WTC11 (cell line): ENCODE measurements at regions not wholly inside any gene's neighbourhood (a gene's known extent, or its start where the extent isn't known, plus 50 kb on each side); places are given as distances from the start of the nearest gene placed in this dataset.

Experiments
- ATAC-seq: fragments of 200-7000 bp; cut with Tn5 transposase; 2 replicates; pipeline ENCODE4 v1.10.0; 2021; ENCODE audit warnings: mild to moderate bottlenecking, moderate library complexity
- CTCF ChIA-PET: fragments of 300-600 bp; sonication (Branson Sonifier 250); formaldehyde crosslinking; loops from one replicate; lab custom pipeline; 2021; ENCODE audit warnings: antibody characterized with exemption; lab: Charles Lee
- POLR2A ChIA-PET: fragments of 350-600 bp; sonication (Branson Sonifier 250); formaldehyde crosslinking; loops from one replicate; lab custom pipeline; 2021; ENCODE audit warnings: antibody characterized with exemption; lab: Charles Lee
- DNase-seq: peaks from one replicate; pipeline ENCODE4 v3.0.0; 2021; ENCODE audit warnings: low spot score
- H3K27ac Mint-ChIP-seq: 2 replicates; pipeline ENCODE4 v1.8.0; 2021; ENCODE audit warnings: mixed read lengths
- H3K27me3 Mint-ChIP-seq: 2 replicates; pipeline ENCODE4 v1.8.0; 2021; ENCODE audit warnings: low read depth, mild to moderate bottlenecking, moderate library complexity, mixed read lengths
- H3K36me3 Mint-ChIP-seq: 2 replicates; pipeline ENCODE4 v1.8.0; 2021; ENCODE audit warnings: mixed read lengths
- H3K4me1 Mint-ChIP-seq: 2 replicates; pipeline ENCODE4 v1.8.0; 2022; ENCODE audit warnings: mixed read lengths
- H3K4me3 Mint-ChIP-seq: 2 replicates; pipeline ENCODE4 v1.8.0; 2021; ENCODE audit warnings: mild to moderate bottlenecking, moderate library complexity, mixed read lengths
- H3K9me3 Mint-ChIP-seq: 2 replicates; pipeline ENCODE4 v1.8.0; 2021; ENCODE audit warnings: mixed read lengths
- AR ChIP-seq: fragments of 250-450 bp; sonication (Bioruptor Pico); IDR thresholded peaks from 2 replicates; pipeline ENCODE4 v1.9.0; 2021; ENCODE audit warnings: mild to moderate bottlenecking
- ARID4B ChIP-seq: sonication (generic); formaldehyde crosslinking; IDR thresholded peaks from 2 replicates; pipeline ENCODE4 v1.8.0; 2023; ENCODE audit warnings: missing genetic modification reagents, mild to moderate bottlenecking, borderline replicate concordance
- ATF2 ChIP-seq: sonication (generic); formaldehyde crosslinking; IDR thresholded peaks from 2 replicates; pipeline ENCODE4 v1.8.1; 2022; ENCODE audit warnings: low read depth, missing genetic modification reagents, borderline replicate concordance
- CBFB ChIP-seq: sonication (generic); formaldehyde crosslinking; IDR thresholded peaks from 2 replicates; pipeline ENCODE4 v1.8.1; 2022; ENCODE audit warnings: mild to moderate bottlenecking, low read depth, missing genetic modification reagents
- CDX4 ChIP-seq: fragments of 250-450 bp; sonication (Bioruptor Pico); IDR thresholded peaks from 2 replicates; pipeline ENCODE4 v1.9.0; 2021; ENCODE audit warnings: moderate library complexity, mild to moderate bottlenecking, inconsistent platforms, borderline replicate concordance
- EMX1 ChIP-seq: fragments of 250-450 bp; sonication (Bioruptor Pico); IDR thresholded peaks from 2 replicates; pipeline ENCODE4 v1.8.0; 2021; ENCODE audit warnings: mild to moderate bottlenecking
- ESRRA ChIP-seq: sonication (generic); formaldehyde crosslinking; IDR thresholded peaks from 2 replicates; pipeline ENCODE4 v1.8.1; 2022; ENCODE audit warnings: mild to moderate bottlenecking, missing genetic modification reagents, borderline replicate concordance
- ETV6 ChIP-seq: sonication (generic); formaldehyde crosslinking; IDR thresholded peaks from 2 replicates; pipeline ENCODE4 v1.8.1; 2022; ENCODE audit warnings: mild to moderate bottlenecking, missing genetic modification reagents
- GRHL2 ChIP-seq: fragments of 250-450 bp; sonication (Bioruptor Pico); IDR thresholded peaks from 2 replicates; pipeline ENCODE4 v1.8.0; 2022; ENCODE audit warnings: mild to moderate bottlenecking, moderate library complexity; ENCODE audit not compliant: insufficient replicate concordance, severe bottlenecking
- MYBL2 ChIP-seq: sonication (generic); formaldehyde crosslinking; IDR thresholded peaks from 2 replicates; pipeline ENCODE4 v1.8.1; 2023; ENCODE audit warnings: mild to moderate bottlenecking, moderate library complexity, missing genetic modification reagents
- NR3C1 ChIP-seq: sonication (generic); formaldehyde crosslinking; conservative IDR thresholded peaks from 2 replicates; pipeline ENCODE4 v1.8.1; 2023; ENCODE audit warnings: low read depth, mild to moderate bottlenecking, missing genetic modification reagents
- SP1 ChIP-seq: sonication (generic); formaldehyde crosslinking; conservative IDR thresholded peaks from 2 replicates; pipeline ENCODE4 v1.8.1; 2022; ENCODE audit warnings: missing genetic modification reagents
- TCF7 ChIP-seq: sonication (generic); formaldehyde crosslinking; IDR thresholded peaks from 2 replicates; pipeline ENCODE4 v1.8.0; 2022; ENCODE audit warnings: mild to moderate bottlenecking, low read depth, missing genetic modification reagents, moderate library complexity
- ZBTB21 ChIP-seq: sonication (generic); formaldehyde crosslinking; IDR thresholded peaks from 2 replicates; pipeline ENCODE4 v1.8.1; 2023; ENCODE audit warnings: mild to moderate bottlenecking, missing genetic modification reagents, borderline replicate concordance
- ZNF396 ChIP-seq: fragments of 250-450 bp; sonication (Bioruptor Pico); IDR thresholded peaks from 2 replicates; pipeline ENCODE4 v1.8.0; 2021; ENCODE audit warnings: mild to moderate bottlenecking, moderate library complexity, borderline replicate concordance
- ZNF416 ChIP-seq: fragments of 250-450 bp; sonication (Bioruptor Pico); IDR thresholded peaks from 2 replicates; pipeline ENCODE4 v1.9.0; 2021; ENCODE audit warnings: mild to moderate bottlenecking, inconsistent platforms
- TF ChIP-seq, protein P1 (sequence below): sonication (generic); formaldehyde crosslinking; IDR thresholded peaks from 2 replicates; pipeline ENCODE4 v1.8.1; 2023; ENCODE audit warnings: mild to moderate bottlenecking, missing genetic modification reagents, borderline replicate concordance
- TF ChIP-seq, protein P2 (sequence below): sonication (generic); formaldehyde crosslinking; IDR thresholded peaks from 2 replicates; pipeline ENCODE4 v1.8.0; 2022; ENCODE audit warnings: mild to moderate bottlenecking, missing genetic modification reagents

GRCh38 chr9:89865981-89866380, 261.2 kb downstream of the GADD45G start:
- no peak for TF ChIP-seq AR (CRISPR knock-in tag)
- TF ChIP-seq NR3C1 (CRISPR knock-in tag): no peak
- no peak for TF ChIP-seq TCF7 (CRISPR knock-in tag)
- no peak for TF ChIP-seq ZBTB21 (CRISPR knock-in tag)
- TF ChIP-seq ZNF396: no peak
- no peak for TF ChIP-seq ARID4B (CRISPR knock-in tag)
- no peak for TF ChIP-seq GRHL2 (CRISPR knock-in tag)
- TF ChIP-seq ATF2 (CRISPR knock-in tag): no peak
- TF ChIP-seq ETV6 (CRISPR knock-in tag): no peak
- TF ChIP-seq ESRRA (CRISPR knock-in tag): no peak
- no peak for TF ChIP-seq MYBL2
- no peak for TF ChIP-seq CDX4
- no peak for TF ChIP-seq EMX1 (CRISPR knock-in tag)
- no peak for TF ChIP-seq SP1
- TF ChIP-seq CBFB: no peak
- TF ChIP-seq, all 79 proteins: peak for 0
- no peaks in the 10 kb centered on the region for H3K27me3 Mint-ChIP-seq
- no peak overlapping the region for H3K4me3 Mint-ChIP-seq
- H3K4me1 Mint-ChIP-seq: 0 out of 2 replicates have a peak, but pooled peaks cover 8% of the 10 kb centered on the region
- no peak overlapping the region for H3K27ac Mint-ChIP-seq
- H3K9me3 Mint-ChIP-seq: no peaks in the 10 kb centered on the region
- ATAC-seq: no peak
- ChIA-PET CTCF (interaction anchor here (0.6 kb wide), 1 partner anchor 273 kb away, joined by 3 read pairs; no protein-coding TSS in a partner anchor), POLR2A (interaction anchor here (0.6 kb wide), 1 partner anchor 138 kb away, joined by 3 read pairs; no protein-coding TSS in a partner anchor)
- H3K36me3 Mint-ChIP-seq: no peaks in the 10 kb centered on the region
- no peak for DNase-seq

GRCh38 chr9:89866701-89867100, 261.9 kb downstream of the GADD45G start:
- Mint-ChIP-seq H3K4me1 (0 out of 2 replicates have a peak, but pooled peaks cover 8% of the 10 kb centered on the region), H3K4me3 (no peak overlapping the region), H3K36me3 (no peaks in the 10 kb centered on the region), H3K9me3 (no peaks in the 10 kb centered on the region), H3K27ac (no peak overlapping the region), H3K27me3 (no peaks in the 10 kb centered on the region)
- CTCF ChIA-PET: interaction anchor here (0.6 kb wide), 1 partner anchor 273 kb away, joined by 3 read pairs; no protein-coding TSS in a partner anchor
- POLR2A ChIA-PET: no interaction called here
- DNase-seq: no peak
- no peak for ATAC-seq
- TF ChIP-seq, protein P1, sequence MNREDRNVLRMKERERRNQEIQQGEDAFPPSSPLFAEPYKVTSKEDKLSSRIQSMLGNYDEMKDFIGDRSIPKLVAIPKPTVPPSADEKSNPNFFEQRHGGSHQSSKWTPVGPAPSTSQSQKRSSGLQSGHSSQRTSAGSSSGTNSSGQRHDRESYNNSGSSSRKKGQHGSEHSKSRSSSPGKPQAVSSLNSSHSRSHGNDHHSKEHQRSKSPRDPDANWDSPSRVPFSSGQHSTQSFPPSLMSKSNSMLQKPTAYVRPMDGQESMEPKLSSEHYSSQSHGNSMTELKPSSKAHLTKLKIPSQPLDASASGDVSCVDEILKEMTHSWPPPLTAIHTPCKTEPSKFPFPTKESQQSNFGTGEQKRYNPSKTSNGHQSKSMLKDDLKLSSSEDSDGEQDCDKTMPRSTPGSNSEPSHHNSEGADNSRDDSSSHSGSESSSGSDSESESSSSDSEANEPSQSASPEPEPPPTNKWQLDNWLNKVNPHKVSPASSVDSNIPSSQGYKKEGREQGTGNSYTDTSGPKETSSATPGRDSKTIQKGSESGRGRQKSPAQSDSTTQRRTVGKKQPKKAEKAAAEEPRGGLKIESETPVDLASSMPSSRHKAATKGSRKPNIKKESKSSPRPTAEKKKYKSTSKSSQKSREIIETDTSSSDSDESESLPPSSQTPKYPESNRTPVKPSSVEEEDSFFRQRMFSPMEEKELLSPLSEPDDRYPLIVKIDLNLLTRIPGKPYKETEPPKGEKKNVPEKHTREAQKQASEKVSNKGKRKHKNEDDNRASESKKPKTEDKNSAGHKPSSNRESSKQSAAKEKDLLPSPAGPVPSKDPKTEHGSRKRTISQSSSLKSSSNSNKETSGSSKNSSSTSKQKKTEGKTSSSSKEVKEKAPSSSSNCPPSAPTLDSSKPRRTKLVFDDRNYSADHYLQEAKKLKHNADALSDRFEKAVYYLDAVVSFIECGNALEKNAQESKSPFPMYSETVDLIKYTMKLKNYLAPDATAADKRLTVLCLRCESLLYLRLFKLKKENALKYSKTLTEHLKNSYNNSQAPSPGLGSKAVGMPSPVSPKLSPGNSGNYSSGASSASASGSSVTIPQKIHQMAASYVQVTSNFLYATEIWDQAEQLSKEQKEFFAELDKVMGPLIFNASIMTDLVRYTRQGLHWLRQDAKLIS (CRISPR knock-in tag): no peak
- TF ChIP-seq, protein P2, sequence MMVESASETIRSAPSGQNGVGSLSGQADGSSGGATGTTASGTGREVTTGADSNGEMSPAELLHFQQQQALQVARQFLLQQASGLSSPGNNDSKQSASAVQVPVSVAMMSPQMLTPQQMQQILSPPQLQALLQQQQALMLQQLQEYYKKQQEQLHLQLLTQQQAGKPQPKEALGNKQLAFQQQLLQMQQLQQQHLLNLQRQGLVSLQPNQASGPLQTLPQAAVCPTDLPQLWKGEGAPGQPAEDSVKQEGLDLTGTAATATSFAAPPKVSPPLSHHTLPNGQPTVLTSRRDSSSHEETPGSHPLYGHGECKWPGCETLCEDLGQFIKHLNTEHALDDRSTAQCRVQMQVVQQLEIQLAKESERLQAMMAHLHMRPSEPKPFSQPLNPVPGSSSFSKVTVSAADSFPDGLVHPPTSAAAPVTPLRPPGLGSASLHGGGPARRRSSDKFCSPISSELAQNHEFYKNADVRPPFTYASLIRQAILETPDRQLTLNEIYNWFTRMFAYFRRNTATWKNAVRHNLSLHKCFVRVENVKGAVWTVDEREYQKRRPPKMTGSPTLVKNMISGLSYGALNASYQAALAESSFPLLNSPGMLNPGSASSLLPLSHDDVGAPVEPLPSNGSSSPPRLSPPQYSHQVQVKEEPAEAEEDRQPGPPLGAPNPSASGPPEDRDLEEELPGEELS (CRISPR knock-in tag): no peak
- TF ChIP-seq ZNF416 (CRISPR knock-in tag): no peak
